HEK293 (cell line): ENCODE measurements at regions not wholly inside any gene's neighbourhood (a gene's known extent, or its start where the extent isn't known, plus 50 kb on each side); places are given as distances from the start of the nearest gene placed in this dataset.

Experiments
- CTCF ChIA-PET: fragments of 350-600 bp; formaldehyde crosslinking; extraction: SDS; loops from one replicate; lab custom pipeline; 2021; ENCODE audit warnings: antibody characterized with exemption; lab: Yijun Ruan, JAX
- POLR2A ChIA-PET: fragments of 300-600 bp; formaldehyde crosslinking; extraction: SDS; loops from one replicate; lab custom pipeline; 2020; ENCODE audit warnings: antibody characterized with exemption, inconsistent platforms; lab: Yijun Ruan, JAX
- H3K27ac ChIP-seq: fragments of 200-500 bp; sonication (Bioruptor generic); 2 replicates; pipeline ENCODE4 v1.5.1; 2014; ENCODE audit warnings: low read depth, low read length, control low read depth, inconsistent platforms; ENCODE audit errors: extremely low read depth
- H3K36me3 ChIP-seq, 2 experiments: fragments of 200-500 bp in 1 of 2; sonication (Bioruptor generic) in 1 of 2; 1 replicate in 1 of 2; 2 replicates in 1 of 2; pipeline ENCODE4 v1.5.1; 2014 to 2017; ENCODE audit warnings: inconsistent platforms in 2 of 2, low read length in 2 of 2; ENCODE audit not compliant: control insufficient read depth in 2 of 2, insufficient read depth in 1 of 2
- H3K4me1 ChIP-seq: fragments of 200-500 bp; sonication (Bioruptor generic); 2 replicates; pipeline ENCODE4 v1.5.1; 2014; ENCODE audit warnings: mild to moderate bottlenecking, low read length, inconsistent platforms; ENCODE audit not compliant: control insufficient read depth, insufficient read depth
- H3K4me3 ChIP-seq: 2 replicates; pipeline ENCODE4 v1.5.1; 2011; ENCODE audit warnings: low read depth, mild to moderate bottlenecking, control low read depth, low read length, moderate library complexity
- H3K9me3 ChIP-seq: fragments of 200-500 bp; sonication (Bioruptor generic); 2 replicates; pipeline ENCODE4 v1.5.1; 2014; ENCODE audit warnings: low read depth, low read length, inconsistent platforms; ENCODE audit not compliant: control insufficient read depth, insufficient read depth
- FEZF1 ChIP-seq: fragments of 450-650 bp; formaldehyde crosslinking; IDR thresholded peaks from 2 replicates; pipeline ENCODE4 v1.5.1; 2016; ENCODE audit warnings: missing biosample characterization, missing genetic modification characterization
- GLIS2 ChIP-seq: fragments of 450-650 bp; formaldehyde crosslinking; IDR thresholded peaks from 2 replicates; pipeline ENCODE4 v1.5.1; 2016; ENCODE audit warnings: missing biosample characterization, missing genetic modification characterization
- HOXA7 ChIP-seq: sonication (generic); formaldehyde crosslinking; IDR thresholded peaks from 2 replicates; pipeline ENCODE4 v1.8.1; 2022; ENCODE audit warnings: missing genetic modification reagents, borderline replicate concordance
- MYNN ChIP-seq: fragments of 450-650 bp; formaldehyde crosslinking; IDR thresholded peaks from 2 replicates; pipeline ENCODE4 v1.5.1; 2016; ENCODE audit warnings: missing biosample characterization, missing genetic modification characterization, borderline replicate concordance
- PATZ1 ChIP-seq: fragments of 450-650 bp; formaldehyde crosslinking; IDR thresholded peaks from 2 replicates; pipeline ENCODE4 v1.5.1; 2016; ENCODE audit warnings: missing biosample characterization, missing genetic modification characterization
- ZBTB49 ChIP-seq: fragments of 450-650 bp; formaldehyde crosslinking; IDR thresholded peaks from 2 replicates; pipeline ENCODE4 v1.5.1; 2016; ENCODE audit warnings: missing biosample characterization, missing genetic modification characterization, low read depth
- ZFP69B ChIP-seq: fragments of 450-650 bp; formaldehyde crosslinking; IDR thresholded peaks from 2 replicates; pipeline ENCODE4 v1.5.1; 2016; ENCODE audit warnings: missing biosample characterization, missing genetic modification characterization
- ZNF133 ChIP-seq: fragments of 450-650 bp; formaldehyde crosslinking; IDR thresholded peaks from 2 replicates; pipeline ENCODE4 v1.5.1; 2016; ENCODE audit warnings: missing biosample characterization, missing genetic modification characterization
- ZNF223 ChIP-seq: fragments of 450-650 bp; formaldehyde crosslinking; IDR thresholded peaks from 2 replicates; pipeline ENCODE4 v1.5.1; 2016; ENCODE audit warnings: missing biosample characterization, missing genetic modification characterization
- ZNF26 ChIP-seq: fragments of 450-650 bp; formaldehyde crosslinking; IDR thresholded peaks from 2 replicates; pipeline ENCODE4 v1.5.1; 2016; ENCODE audit warnings: missing biosample characterization, missing genetic modification characterization
- ZNF404 ChIP-seq: fragments of 450-650 bp; formaldehyde crosslinking; IDR thresholded peaks from 2 replicates; pipeline ENCODE4 v1.5.1; 2017; ENCODE audit warnings: missing biosample characterization, missing genetic modification characterization
- ZNF433 ChIP-seq: fragments of 450-650 bp; formaldehyde crosslinking; IDR thresholded peaks from 2 replicates; pipeline ENCODE4 v1.5.1; 2016; ENCODE audit warnings: missing biosample characterization, missing genetic modification characterization, low read depth
- ZNF48 ChIP-seq: fragments of 450-650 bp; formaldehyde crosslinking; IDR thresholded peaks from 2 replicates; pipeline ENCODE4 v1.5.1; 2016; ENCODE audit warnings: missing biosample characterization, missing genetic modification characterization
- ZNF501 ChIP-seq: fragments of 450-650 bp; formaldehyde crosslinking; IDR thresholded peaks from 2 replicates; pipeline ENCODE4 v1.5.1; 2016; ENCODE audit warnings: missing biosample characterization, missing genetic modification characterization
- ZNF560 ChIP-seq: fragments of 450-650 bp; formaldehyde crosslinking; IDR thresholded peaks from 2 replicates; pipeline ENCODE4 v1.5.1; 2017; ENCODE audit warnings: missing biosample characterization, missing genetic modification characterization, borderline replicate concordance
- ZNF677 ChIP-seq: fragments of 450-650 bp; IDR thresholded peaks from 2 replicates; pipeline ENCODE4 v1.5.0; 2018; ENCODE audit warnings: missing biosample characterization, mild to moderate bottlenecking, missing genetic modification characterization, moderate library complexity
- ZNF692 ChIP-seq: fragments of 450-650 bp; formaldehyde crosslinking; IDR thresholded peaks from 2 replicates; pipeline ENCODE4 v1.5.1; 2016; ENCODE audit warnings: missing biosample characterization, missing genetic modification characterization
- ZNF747 ChIP-seq: fragments of 450-650 bp; formaldehyde crosslinking; IDR thresholded peaks from 2 replicates; pipeline ENCODE4 v1.5.1; 2016; ENCODE audit warnings: missing biosample characterization, missing genetic modification characterization
- ZNF776 ChIP-seq: fragments of 450-650 bp; formaldehyde crosslinking; IDR thresholded peaks from 2 replicates; pipeline ENCODE4 v1.5.0; 2017; ENCODE audit warnings: missing biosample characterization, missing genetic modification characterization, borderline replicate concordance
- ZNF785 ChIP-seq: fragments of 450-650 bp; formaldehyde crosslinking; IDR thresholded peaks from 2 replicates; pipeline ENCODE4 v1.5.1; 2016; ENCODE audit warnings: missing biosample characterization, missing genetic modification characterization
- ZNF791 ChIP-seq: fragments of 450-650 bp; formaldehyde crosslinking; IDR thresholded peaks from 2 replicates; pipeline ENCODE4 v1.5.1; 2016; ENCODE audit warnings: missing biosample characterization, missing genetic modification characterization
- ZSCAN16 ChIP-seq: fragments of 450-650 bp; formaldehyde crosslinking; IDR thresholded peaks from 2 replicates; pipeline ENCODE4 v1.5.1; 2016; ENCODE audit warnings: missing biosample characterization, missing genetic modification characterization
- ZSCAN4 ChIP-seq: fragments of 450-650 bp; formaldehyde crosslinking; IDR thresholded peaks from 2 replicates; pipeline ENCODE4 v1.5.1; 2017; ENCODE audit warnings: missing biosample characterization, missing genetic modification characterization

- TF ChIP-seq ZNF692 = no peak
- TF ChIP-seq GLIS2 (tag by site-specific recombination) = peak; percentile 86
- TF ChIP-seq PATZ1 (tag by site-specific recombination) = peak; percentile 84
- no peak for TF ChIP-seq ZNF404
These were observed 82.9 kb upstream of the C1QTNF9B start (continued) for GRCh38 chr13:23980160-23980551.

- H3K4me1 ChIP-seq = no peaks in the 10 kb centered on the region
- no peak overlapping the region for H3K4me3 ChIP-seq
- no peaks in the 10 kb centered on the region for H3K9me3 ChIP-seq
- TF ChIP-seq ZNF747 (tag by site-specific recombination) = no peak
- TF ChIP-seq ZNF501 (tag by site-specific recombination) = no peak
- no peak for TF ChIP-seq ZNF223 (tag by site-specific recombination)
- TF ChIP-seq ZNF791 = no peak
- TF ChIP-seq ZNF560 (tag by site-specific recombination) = no peak
- no peak for TF ChIP-seq ZNF133
- CTCF ChIA-PET = no interaction called here
- no peaks in the 10 kb centered on the region for H3K36me3 ChIP-seq
- no peak overlapping the region for H3K27ac ChIP-seq
- POLR2A ChIA-PET = no interaction called here
These were observed 86.4 kb upstream of the C1QTNF9B start for GRCh38 chr13:23983671-23984070.

- H3K36me3 ChIP-seq = no peaks in the 10 kb centered on the region
These were observed 87.2 kb upstream of the C1QTNF9B start for GRCh38 chr13:23984546-23984945.

GRCh38 chr13:23985060-23985459 lies 87.8 kb upstream of the C1QTNF9B start:
- Histone ChIP-seq H3K4me1 (no peaks in the 10 kb centered on the region), H3K27ac (no peak overlapping the region), H3K4me3 (no peak overlapping the region), H3K9me3 (no peaks in the 10 kb centered on the region), H3K36me3 (no peaks in the 10 kb centered on the region)
- POLR2A ChIA-PET = no interaction called here
- TF ChIP-seq ZFP69B (tag by site-specific recombination) (no peak), ZNF776 (tag by site-specific recombination) (no peak), FEZF1 (tag by site-specific recombination) (no peak), ZNF785 (no peak), ZNF26 (tag by site-specific recombination) (no peak), ZSCAN4 (tag by site-specific recombination) (no peak), ZSCAN16 (no peak), ZNF433 (no peak), ZNF48 (tag by site-specific recombination) (no peak), HOXA7 (CRISPR knock-in tag) (no peak), ZBTB49 (no peak)
- CTCF ChIA-PET = interaction anchor here (0.7 kb wide), 1 partner anchor 103 kb away, joined by 4 read pairs; no protein-coding TSS in a partner anchor

More at GRCh38 chr13:23984546-23984945, 87.2 kb upstream of the C1QTNF9B start:
- Histone ChIP-seq H3K27ac (no peak overlapping the region), H3K9me3 (no peaks in the 10 kb centered on the region), H3K4me1 (no peaks in the 10 kb centered on the region), H3K4me3 (no peak overlapping the region)
- TF ChIP-seq MYNN (tag by site-specific recombination) = no peak
- TF ChIP-seq ZNF677 (tag by site-specific recombination) = no peak
- POLR2A ChIA-PET = no interaction called here
- CTCF ChIA-PET = interaction anchor here (0.6 to 0.7 kb wide), 2 partner anchors 103 to 1863 kb away, joined by 3 to 4 read pairs; no protein-coding TSS in a partner anchor
